ENCODE measurements at regions not wholly inside any gene's neighbourhood (a gene's known extent, or its start where the extent isn't known, plus 50 kb on each side); places are given as distances from the start of the nearest gene placed in this dataset.

DNA sequence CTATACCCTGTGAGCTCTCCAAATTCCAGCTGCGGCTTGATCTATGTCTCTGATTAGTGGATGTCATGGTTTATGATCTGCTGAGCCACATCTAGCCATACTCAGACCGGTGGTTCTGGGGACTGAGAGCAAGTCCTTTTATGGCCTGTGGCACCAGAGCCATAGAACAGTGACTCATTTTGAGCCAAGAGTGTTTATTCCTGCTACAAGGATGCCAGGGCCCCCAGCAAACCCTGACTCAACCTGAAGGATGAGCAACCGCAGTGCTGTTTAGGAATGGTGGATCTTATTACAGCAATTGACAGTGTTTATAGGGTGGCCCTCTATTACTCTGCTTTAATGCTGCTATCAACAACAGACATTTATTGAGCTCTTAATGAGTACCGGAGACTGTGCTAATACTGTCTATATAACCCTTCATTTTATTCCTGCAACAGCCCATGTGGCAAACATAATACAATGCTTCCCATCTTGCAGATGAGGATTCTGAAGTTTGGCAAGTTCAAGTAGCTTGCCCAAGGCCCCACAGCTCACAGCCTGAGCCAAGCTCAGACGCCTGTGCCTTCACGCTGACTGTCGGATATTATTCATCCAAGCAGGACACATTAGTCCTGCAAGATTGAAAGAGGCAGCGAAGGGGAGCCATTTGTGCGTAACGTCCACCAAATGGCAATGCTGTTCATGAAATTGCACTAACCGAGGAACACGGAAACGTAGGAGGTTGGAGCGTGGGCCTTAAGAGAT lies 273.6 kb upstream of the PWP1 start:
- no peak for DNase-seq

DNA sequence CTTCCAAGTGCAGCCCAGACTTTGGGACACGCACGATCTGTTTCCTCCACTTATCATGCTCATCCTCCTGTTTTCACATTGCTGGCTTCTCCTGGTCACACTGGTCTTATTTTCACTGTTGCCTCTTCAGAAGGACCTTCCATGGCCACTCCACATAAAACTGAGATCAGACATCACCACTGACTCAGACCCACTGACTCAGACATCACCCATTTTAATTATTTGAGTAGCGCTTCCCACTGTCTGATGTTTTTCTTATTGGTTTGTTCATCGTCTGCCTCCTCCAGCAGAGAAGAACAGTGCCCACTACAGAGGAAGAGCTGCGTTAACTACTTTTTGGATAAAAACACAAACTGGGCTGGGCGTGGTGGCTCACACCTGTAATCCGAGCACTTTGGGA lies 270.5 kb upstream of the PWP1 start:
- no peak for DNase-seq

DNA sequence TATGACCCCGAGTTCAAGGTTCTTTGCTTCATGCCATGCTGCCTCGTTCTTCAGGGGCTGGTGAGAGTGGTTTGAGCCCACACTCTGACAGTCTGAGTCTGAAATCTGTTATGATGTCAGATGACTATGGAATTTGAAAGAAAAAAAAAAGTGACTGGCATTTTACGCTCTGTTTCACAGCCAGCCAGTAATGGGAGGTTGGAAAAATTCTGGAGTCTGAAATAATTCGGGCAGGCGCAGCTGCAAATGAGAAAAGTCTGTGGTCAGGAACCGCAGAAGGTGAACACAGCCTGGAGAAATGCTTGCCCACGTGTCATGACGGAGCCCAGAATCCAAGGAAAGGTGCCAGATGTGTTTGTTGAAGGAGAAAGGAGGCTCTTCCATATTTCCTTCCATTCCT lies 269.8 kb upstream of the PWP1 start:
- DNase-seq = no peak

DNA sequence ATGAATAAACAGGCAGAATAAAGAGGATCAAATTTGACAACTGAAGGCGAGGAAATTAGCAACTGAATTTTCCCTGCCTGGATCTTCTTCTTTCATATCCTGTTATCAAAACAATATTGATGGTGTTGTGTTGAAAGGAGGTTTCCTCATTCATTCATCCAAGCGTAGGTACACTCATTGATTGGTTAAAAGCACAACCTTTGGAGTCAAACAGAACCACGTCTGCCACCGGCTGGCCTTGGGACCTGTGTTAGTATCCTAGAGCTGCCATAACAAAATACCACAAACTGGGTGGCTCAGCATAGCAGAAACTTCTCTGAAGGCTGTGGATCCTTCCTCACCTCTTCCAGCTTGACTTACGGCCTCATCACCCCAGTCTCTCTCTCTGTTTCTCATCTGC lies 268.6 kb upstream of the PWP1 start:
- DNase-seq = no peak

DNA sequence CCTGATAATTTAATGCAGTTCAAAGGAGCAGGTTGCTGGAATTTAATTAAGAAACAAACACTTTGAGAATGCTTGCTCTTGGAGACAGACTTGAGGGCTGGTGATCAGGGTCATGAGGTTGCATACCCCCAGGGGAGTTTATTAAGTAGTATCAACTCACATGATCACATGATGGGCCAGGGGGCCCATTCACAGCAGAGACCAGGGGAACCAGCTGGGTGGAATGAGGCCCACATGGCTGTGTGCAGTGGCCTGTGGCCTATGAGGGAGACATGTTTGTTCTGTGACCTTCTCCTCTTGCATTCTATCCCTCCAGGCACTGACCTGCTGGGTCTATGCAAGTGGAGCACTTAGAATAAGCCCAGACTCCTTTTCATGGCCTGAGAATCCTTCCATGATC lies 266.6 kb upstream of the PWP1 start:
- DNase-seq = no peak

DNA sequence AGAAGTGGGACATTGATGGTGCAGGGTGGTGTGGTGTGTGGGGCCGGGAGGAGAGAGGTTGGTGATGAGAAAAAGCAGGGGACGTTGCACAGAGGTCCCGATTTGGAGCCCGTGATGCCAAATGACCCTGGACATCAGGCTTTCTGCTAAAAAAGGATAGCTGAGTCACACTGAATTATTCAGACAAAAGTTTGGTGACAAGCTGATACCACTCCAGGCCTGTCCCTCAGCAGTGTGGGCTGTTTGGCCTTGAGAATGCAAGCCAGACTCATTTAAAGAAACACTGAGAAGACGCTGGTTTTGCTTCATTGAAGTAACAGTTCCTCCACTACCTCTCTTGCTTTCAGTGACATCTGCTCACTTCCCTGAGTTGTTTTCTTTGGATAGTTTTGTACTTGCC lies 262.1 kb upstream of the PWP1 start:
- no peak for DNase-seq

DNA sequence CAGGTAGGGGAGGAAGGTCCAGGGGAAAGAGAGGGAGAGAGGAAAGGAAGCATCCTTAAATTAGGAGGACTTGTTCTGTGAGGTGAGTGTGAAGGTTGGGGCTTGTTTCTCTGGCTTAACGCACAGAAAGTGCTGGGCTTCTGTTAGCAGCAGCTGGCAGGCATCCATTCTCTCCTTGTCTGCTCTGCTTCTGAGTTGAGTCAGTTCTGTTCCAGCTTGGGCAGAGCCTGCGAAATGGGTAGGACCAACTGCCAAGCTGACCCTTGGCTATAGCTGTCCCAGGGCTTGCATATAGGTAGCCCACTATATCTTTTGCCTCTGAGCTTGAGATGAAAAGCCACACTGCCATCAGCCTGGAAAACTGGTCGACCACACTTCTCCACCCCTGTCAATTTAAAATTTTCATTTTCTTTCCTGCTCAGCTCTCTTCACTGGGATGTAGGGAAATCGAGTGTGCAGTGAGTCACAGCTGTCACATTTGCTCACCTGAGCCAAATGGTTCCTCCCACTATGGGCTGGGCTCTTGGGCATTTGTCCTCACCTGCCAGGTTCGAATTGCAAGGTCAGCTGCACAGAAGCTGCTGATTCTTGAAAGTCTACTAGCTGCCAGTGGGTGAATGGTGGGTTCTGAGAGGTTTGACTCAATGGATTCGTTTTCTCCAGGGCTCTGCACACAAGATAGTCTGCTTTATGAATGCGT lies 256.4 kb upstream of the PWP1 start:
- DNase-seq = no peak

DNA sequence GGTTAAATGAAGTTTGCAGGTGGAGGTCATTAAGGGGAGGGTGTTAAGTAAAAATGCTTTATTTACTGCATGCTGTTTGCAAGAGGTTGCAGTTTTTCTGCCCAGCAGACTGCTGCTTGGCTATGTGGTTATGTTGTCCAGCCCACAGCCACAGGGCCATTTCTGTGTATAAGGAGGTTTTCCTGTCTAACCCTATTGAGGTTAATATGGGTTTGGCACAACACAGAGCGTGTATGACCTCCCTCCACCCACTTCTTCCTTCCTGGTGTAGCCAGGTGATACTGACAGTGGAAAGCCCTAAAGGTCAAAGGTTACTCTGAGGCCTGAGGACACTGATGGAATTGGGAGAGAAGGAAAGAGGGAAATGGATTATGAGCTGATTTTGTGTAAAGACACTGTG lies 253.7 kb upstream of the PWP1 start:
- DNase-seq = no peak

DNA sequence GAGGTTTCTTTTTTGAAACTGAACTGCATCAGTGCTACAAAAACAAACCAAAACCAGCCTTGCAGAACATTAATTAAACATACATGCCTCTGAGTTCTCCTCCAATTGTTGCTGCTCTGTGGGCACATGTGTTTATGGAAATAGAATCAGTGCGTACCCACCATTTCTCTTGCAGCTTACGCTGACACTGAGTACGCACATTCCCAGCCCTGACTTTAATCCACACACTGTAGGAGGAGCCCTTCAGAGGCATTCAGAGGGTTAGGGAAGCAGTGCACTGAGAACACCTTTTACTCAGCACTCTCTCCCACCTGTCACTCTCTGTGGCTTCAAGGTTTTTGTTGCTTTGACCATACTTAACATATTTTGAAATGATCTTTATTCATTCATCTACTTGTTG lies 250.5 kb upstream of the PWP1 start:
- DNase-seq = no peak

DNA sequence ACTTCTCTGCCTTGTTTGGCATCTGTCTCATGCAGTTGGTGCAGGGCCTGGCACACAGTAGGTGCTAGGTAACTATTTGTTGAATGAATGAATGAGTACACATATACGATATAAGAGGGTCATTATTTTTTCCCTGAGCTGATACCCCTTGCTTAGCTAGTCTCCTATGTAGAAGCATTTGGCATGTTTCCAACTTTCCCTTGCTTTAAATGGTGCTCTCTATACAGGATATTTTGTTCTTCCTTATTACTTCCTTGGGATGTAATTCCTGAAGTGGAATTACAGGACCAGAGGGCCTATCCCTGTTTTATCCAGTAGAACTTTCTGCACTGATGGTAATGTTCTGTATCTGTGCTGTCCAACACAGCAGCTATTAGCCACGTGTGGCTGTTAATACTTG lies 250.1 kb upstream of the PWP1 start:
- no peak for DNase-seq

DNA sequence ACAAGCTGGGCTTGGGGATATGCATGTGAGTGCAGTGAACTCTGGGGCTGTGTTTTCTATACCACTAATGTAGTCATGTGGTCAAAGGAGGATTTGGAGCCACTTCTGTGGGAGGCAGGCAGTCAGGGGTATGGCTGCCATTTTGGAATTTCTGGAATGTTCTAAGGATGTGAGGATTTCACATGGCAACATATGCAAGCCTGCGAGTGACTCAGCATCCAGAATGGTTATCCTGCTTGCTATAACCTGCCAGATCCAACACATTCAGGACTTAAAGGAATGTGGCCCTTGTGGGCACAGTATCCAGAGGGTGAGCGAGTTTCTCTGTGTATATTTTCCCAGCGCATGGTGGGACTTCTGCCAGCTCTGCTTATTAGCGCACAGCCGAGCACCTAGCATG lies 249.2 kb upstream of the PWP1 start:
- DNase-seq = no peak

DNA sequence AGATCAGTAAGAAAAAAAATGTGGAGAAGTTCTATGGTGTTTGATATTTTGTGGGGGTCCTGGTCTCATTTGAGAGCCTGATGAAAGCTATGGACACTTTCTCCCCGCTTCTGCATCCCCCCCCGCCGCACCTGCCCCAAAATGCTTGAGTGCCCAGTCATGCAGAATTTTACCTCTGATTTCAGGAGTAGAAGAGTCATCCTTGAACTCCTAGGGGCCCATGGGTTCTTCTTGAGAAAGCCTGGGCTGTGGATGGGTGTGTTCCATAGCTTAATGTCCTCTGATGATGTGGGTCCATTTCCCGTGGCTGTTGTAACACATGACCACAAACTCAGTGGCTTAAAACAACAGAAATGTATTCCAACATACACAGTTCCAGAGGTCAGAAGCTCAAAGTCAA lies 248.8 kb upstream of the PWP1 start:
- DNase-seq = no peak

DNA sequence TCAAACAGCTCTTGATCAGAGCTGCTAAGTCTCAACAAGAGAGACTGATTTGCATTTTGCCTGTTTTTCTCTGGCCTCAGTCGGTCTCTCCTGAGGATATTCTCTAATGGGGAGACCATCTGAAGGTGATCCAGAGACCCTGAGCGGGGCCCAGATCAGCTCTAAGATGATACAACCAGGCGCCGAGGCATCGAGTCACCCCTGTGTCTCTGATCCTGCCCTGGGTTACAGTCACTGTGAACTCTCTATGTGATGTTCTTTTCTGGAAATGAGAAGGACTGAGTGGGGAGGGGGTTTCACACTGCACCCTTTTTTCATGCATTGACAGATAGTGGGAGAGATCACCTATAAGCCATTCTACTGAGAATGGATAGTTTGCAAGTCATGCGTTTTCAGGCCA lies 247.6 kb upstream of the PWP1 start:
- no peak for DNase-seq

DNA sequence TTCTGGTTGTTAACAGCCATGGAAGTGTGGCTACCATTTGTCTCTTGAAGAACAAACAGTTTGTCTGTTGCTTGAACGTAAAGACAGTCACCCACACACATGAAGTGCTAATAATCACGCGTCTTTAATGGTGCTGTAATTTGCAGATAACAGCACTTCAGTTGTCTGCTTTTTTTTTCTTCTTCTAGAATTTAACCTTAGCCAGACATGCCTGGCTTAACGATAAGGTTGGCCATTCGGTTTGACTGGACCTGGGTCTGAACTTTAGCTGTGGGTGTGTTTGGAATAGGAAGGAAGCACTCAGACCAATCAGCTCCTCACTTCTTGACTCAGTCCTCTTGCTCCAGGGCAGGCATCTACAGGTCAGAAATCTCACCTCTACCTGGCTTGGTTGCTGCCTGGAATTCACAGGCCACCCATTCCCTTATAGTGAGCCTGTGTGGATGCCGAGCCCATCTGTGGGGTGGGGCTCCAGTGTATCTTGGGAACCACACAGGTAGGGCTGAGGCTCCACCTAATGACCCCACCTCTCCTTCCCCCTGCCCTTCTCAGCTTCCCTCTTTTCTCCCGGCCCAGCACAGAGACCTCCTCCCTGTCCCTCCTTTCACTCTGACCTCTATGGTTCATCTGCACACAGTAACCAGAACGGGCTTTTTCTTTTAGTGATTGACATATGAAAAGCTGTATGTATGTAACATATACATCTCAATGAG lies 246.4 kb upstream of the PWP1 start:
- DNase-seq = no peak

DNA sequence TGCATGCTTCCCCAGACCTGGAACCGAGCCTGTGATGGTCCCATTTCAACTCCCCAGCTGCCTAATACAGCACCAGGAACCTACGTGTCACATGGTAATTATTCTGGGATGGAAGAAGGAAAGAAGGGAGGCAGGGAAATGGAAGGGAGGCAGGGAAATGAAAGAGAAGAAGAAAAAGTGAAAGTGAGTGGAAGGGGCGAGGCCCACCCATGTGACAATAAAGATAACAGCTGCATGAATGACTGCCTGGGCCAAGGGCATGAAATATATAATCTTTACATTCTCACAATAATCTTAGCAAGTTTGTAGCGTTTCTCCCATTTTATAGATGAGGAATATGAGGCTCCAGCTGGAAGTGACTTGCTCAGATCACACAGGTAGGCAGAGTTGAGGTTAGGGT lies 245.0 kb upstream of the PWP1 start:
- DNase-seq = no peak

DNA sequence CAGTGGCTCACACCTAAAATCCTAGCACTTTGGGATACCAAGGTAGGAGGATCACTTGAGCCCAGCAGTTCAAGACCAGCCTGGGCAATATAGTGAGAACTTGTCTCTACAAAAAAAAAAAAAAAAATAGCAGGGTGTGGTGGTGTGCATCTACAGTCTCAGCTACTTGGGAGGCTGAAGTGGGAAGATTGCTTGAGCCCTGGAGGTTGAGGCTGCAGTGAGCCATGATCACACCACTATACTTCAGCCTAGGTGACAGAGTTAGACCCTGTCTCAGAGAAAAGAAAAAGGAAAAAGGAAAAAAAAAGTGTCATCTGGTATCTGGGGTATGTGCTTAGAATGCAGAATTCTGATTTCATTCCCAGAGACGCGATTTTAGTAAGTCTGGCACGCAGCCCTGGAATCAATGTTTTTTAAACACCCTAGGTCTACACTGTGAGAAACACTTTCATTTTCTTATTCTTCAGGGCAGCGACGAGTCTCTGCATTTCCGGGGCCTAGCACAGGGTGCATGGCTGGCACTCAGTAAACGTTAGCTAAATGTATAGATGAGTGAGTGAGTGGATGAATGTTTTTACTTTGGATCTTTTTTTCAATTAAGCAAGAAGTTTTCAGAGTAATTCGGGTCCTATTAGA lies 243.8 kb upstream of the PWP1 start:
- no peak for DNase-seq

DNA sequence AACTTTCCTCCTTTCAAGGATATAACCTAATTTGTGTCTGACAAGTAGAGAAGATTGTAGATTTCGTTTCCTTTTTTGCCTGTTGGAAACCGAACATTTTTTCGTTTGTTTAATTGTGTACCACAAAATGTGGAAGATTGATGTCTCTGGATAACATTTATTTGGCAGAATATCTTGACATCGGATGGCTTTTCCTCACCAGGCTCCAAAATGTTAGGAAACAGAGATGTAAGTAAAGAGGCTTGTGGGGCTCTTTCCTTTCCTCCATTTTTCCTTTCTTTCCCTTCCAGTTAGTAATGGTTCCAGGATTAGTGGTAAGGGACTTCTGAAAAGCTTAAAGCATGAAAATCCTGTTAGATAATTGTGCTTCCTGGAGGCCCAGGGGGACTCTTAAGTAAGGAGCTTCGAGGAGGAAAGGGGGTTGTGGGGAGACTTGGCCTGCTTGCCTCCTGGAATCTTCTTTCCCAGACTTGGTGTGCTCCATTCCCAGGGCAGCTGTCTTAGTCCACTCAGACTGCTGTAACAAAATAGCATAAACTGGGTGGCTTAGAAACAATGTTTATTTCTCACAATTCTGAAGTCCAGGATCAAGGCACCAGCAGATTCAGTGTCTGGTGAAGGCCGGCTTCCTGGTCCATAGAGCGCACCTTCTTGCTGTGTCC lies 243.1 kb upstream of the PWP1 start:
- DNase-seq = no peak

DNA sequence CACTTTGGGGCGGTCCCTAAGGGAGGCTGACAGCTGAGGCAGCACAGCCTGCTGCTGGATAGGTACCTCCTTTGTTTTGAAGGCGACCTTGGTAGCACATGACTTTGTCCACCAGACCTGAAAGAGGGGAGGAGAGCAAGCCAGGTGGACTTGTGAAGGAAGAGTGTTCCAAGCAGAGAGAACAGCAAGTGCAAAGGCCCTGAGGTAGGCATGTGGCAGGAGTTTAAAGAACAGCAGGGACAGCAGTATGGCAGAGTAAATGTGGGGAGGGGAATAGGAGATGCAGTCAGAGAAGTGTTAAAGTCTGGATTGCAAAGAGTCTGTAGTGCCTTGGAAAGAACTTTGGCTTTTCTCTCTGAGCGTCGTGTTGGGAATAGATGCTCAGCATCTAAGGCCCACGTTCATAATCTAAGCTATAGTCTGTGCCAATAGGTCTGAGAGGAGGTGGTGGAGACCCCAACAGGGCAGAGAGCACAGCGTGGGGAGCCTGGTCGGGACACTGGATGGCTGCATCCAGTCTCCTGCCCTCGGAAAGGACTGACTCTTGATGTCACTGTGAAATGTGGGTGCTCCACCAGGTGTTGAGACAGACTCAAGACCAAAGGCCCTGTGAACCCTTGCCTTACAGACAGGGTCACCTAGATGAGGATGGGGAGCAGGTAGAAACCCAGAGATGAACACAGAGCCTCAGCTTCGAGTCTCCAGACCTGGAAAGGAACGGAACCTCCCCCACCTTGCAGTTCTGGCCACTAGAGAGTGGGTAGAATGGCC lies 242.1 kb upstream of the PWP1 start:
- no peak for DNase-seq

DNA sequence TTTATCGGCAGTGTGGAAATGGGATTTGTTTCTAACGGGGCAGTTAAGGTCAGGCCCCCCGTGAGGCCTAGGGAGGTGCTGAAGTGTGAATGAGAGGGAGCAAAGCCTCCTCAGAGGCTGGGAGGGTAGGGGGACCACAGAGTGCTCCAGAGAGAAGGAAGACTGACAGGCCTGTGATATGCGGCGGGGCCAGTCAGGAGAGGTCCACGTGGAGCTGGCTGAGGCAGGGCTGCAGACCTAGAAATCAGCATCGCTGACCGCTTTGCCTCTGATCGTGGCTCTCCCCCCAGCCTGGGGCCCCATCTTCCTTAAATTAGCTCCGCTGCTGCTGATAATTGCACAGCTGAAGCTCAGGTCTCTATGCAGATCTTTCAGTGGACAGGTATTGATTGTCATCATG lies 240.8 kb upstream of the PWP1 start:
- no peak for DNase-seq

DNA sequence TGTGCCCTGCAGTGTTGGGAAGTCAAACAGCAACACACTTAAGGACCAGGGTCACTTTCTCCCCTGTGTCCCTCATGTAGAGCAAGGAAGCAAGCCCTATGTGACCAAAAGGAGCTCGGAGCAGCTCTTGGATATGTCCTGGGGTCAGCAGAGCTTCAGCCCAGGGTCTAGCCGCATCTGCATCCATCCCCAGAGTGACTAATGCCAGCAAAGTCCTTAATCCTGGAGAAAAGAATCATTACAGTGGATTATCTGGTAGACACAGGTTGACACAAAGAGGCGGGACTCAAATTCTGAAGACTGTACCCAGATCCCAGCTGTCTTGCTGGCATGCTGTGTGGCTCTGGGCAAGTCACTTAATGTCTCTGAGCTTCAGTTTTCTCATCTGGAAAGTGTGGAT lies 239.1 kb upstream of the PWP1 start:
- no peak for DNase-seq

DNA sequence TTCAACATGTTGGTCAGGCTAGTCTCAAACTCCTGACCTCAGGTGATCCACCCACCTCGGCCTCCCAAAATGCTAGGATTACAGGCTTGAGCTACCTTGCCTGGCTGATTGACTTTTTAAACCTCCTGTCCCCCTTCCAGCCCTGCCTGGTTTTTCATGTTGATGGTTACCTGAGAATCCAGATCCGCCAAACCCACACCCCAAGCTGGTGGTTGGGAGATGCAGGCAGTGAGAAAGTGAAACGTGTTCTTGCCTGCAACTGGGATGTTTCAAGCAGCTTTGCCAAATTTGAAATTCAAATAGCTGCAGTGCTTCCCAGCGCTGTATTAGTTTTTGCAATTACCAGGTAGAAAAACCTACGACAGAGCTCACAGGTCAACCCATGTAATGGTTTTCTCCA lies 238.3 kb upstream of the PWP1 start:
- DNase-seq = no peak

DNA sequence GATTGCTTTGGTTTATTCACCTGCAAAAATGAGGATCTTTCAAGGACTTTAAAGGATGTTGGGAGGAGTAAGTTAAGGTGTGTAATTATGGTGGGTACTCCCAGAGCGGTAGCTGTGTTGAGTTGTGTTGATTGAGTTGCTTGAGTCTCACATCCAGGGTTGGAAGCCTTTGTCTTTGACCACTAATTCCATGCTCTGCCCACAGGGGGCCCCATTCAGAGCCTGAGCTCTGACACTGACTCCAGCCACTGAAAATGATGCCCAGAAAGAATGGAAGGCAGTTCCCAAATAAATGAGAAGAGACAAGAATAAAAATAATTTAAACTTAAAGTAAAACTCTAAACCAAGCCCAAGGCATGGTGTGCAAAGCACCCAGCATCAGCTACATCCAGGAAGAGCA lies 237.4 kb upstream of the PWP1 start:
- no peak for DNase-seq

DNA sequence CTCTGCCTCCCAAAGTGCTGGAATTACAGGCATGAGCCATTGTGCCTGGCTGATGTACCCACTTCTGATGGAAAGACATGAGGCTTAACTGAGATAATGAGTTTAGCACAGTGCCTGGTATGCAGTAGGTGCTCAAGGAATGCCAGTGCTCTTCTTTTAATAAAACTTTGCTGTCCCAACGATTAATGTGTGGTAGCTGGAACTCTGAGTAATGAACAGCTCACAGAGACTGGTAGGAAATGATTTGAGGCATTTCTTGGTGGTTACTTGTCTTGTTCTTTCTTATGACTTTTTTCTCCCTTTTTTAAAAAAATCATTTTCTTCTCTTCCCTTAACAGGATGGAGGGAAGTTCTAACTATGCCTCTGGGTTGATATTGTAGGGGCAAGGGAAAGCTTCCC lies 235.7 kb upstream of the PWP1 start:
- no peak for DNase-seq
